Loucy (cell line): ENCODE measurements at regions not wholly inside any gene's neighbourhood (a gene's known extent, or its start where the extent isn't known, plus 50 kb on each side); places are given as distances from the start of the nearest gene placed in this dataset.

Source experiments
- H2AFZ ChIP-seq: fragments of 200-600 bp; sonication (generic); 2 replicates; pipeline ENCODE4 v1.6.0; 2016; ENCODE audit warnings: antibody characterized with exemption, mild to moderate bottlenecking, low read length, moderate library complexity
- H3F3A ChIP-seq: fragments of 200-600 bp; 2 replicates; pipeline ENCODE4 v1.6.0; 2016; ENCODE audit warnings: antibody characterized with exemption, low read depth, mild to moderate bottlenecking
- H3K27me3 ChIP-seq: fragments of 200-600 bp; sonication (generic); 2 replicates; pipeline ENCODE4 v1.6.1; 2014; ENCODE audit warnings: low read length, mild to moderate bottlenecking; ENCODE audit not compliant: insufficient read depth, poor library complexity, severe bottlenecking
- H3K36me3 ChIP-seq: fragments of 200-600 bp; sonication (generic); 2 replicates; pipeline ENCODE4 v1.6.1; 2016; ENCODE audit warnings: low read length; ENCODE audit not compliant: insufficient read depth
- H3K4me1 ChIP-seq: fragments of 200-600 bp; sonication (generic); 2 replicates; pipeline ENCODE4 v1.5.1; 2014; ENCODE audit warnings: low read length, mild to moderate bottlenecking; ENCODE audit not compliant: insufficient read depth, poor library complexity, severe bottlenecking
- H3K4me2 ChIP-seq: fragments of 200-600 bp; sonication (generic); 2 replicates; pipeline ENCODE4 v1.6.0; 2014; ENCODE audit warnings: antibody characterized with exemption, low read length, low read depth, mild to moderate bottlenecking; ENCODE audit not compliant: poor library complexity, severe bottlenecking
- H3K4me3 ChIP-seq: fragments of 200-600 bp; sonication (generic); 2 replicates; pipeline ENCODE4 v1.5.1; 2014; ENCODE audit warnings: low read length, mild to moderate bottlenecking, mixed read lengths; ENCODE audit not compliant: poor library complexity, severe bottlenecking
- H3K79me2 ChIP-seq: fragments of 200-600 bp; sonication (generic); 2 replicates; pipeline ENCODE4 v1.6.1; 2014; ENCODE audit warnings: low read length; ENCODE audit not compliant: insufficient read depth
- H3K9ac ChIP-seq: fragments of 200-600 bp; sonication (generic); 2 replicates; pipeline ENCODE4 v1.6.0; 2014; ENCODE audit warnings: mild to moderate bottlenecking, low read depth, low read length, moderate library complexity; ENCODE audit not compliant: poor library complexity, severe bottlenecking
- H3K9me2 ChIP-seq: fragments of 200-600 bp; sonication (generic); replicated peaks from 2 replicates; pipeline ENCODE4 v1.6.1; 2016; ENCODE audit warnings: low read depth, low read length, mixed read lengths
- H3K9me3 ChIP-seq: fragments of 200-600 bp; sonication (generic); 2 replicates; pipeline ENCODE4 v1.6.1; 2014; ENCODE audit warnings: mild to moderate bottlenecking, antibody characterized with exemption, low read length, low read depth; ENCODE audit not compliant: insufficient read depth
- H4K20me1 ChIP-seq: fragments of 200-600 bp; sonication (generic); 2 replicates; pipeline ENCODE4 v1.6.0; 2014; ENCODE audit warnings: antibody characterized with exemption, low read length, mild to moderate bottlenecking; ENCODE audit not compliant: insufficient read depth, poor library complexity, severe bottlenecking
- EZH2phosphoT487 ChIP-seq: fragments of 200-600 bp; IDR thresholded peaks from 2 replicates; pipeline ENCODE4 v1.6.1; 2018; ENCODE audit warnings: antibody characterized with exemption, mild to moderate bottlenecking, moderate library complexity, borderline replicate concordance
- TF ChIP-seq, protein P1 (sequence below): fragments of 200-600 bp; sonication (generic); conservative IDR thresholded peaks from 2 replicates; pipeline ENCODE4 v1.5.1; 2014; ENCODE audit warnings: mild to moderate bottlenecking, antibody characterized with exemption, low read length

DNA sequence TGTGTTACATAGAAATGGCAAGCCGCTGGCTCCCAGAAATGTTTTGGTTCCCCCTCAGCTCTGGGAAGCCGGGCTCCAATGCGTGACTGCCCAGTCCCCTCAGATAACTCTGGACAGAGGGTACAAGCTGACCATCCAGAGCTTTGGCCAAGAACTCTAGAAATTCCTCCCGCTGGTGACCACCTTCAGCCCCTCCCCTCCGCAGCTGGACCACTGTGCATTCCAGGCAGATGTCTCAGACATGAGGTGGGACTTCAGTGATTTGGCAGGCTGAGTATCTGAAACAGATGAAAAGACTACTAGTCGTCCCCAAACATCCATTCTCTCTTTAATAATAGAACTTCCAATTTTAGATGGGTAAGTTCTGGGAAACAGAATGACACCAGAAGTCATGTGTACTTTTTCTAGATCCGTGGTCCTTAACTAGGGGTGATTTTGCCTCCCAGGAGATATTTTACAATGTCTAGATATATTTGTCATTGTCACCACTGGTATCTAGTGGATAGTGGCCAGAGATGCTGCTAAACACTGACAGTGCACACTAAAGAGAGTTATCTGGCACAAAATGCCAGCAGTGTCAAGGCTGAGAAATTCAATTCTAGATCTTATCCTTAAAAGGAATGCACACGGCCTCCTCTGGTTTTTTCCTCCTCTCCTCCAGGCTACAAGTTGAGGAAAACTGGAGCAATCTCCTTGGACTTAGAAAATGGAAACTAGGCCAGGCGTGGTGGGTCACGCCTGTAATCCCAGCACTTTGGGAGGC is 294.3 kb downstream of the SRBD1 start:
- Histone ChIP-seq H4K20me1 (no peaks in the 10 kb centered on the region), H3K9me2 (no peaks in the 10 kb centered on the region), H3K9me3 (no peaks in the 10 kb centered on the region), H3K4me3 (no peak overlapping the region), H2AFZ (no peak overlapping the region), H3K9ac (no peak overlapping the region), H3K27me3 (no peaks in the 10 kb centered on the region), H3K4me2 (no peak overlapping the region), H3K79me2 (no peaks in the 10 kb centered on the region), H3F3A (no peaks in the 10 kb centered on the region), H3K4me1 (no peaks in the 10 kb centered on the region), H3K36me3 (no peaks in the 10 kb centered on the region)
- TF ChIP-seq, protein P1, sequence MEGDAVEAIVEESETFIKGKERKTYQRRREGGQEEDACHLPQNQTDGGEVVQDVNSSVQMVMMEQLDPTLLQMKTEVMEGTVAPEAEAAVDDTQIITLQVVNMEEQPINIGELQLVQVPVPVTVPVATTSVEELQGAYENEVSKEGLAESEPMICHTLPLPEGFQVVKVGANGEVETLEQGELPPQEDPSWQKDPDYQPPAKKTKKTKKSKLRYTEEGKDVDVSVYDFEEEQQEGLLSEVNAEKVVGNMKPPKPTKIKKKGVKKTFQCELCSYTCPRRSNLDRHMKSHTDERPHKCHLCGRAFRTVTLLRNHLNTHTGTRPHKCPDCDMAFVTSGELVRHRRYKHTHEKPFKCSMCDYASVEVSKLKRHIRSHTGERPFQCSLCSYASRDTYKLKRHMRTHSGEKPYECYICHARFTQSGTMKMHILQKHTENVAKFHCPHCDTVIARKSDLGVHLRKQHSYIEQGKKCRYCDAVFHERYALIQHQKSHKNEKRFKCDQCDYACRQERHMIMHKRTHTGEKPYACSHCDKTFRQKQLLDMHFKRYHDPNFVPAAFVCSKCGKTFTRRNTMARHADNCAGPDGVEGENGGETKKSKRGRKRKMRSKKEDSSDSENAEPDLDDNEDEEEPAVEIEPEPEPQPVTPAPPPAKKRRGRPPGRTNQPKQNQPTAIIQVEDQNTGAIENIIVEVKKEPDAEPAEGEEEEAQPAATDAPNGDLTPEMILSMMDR = no peak
- no peak for TF ChIP-seq EZH2phosphoT487

DNA sequence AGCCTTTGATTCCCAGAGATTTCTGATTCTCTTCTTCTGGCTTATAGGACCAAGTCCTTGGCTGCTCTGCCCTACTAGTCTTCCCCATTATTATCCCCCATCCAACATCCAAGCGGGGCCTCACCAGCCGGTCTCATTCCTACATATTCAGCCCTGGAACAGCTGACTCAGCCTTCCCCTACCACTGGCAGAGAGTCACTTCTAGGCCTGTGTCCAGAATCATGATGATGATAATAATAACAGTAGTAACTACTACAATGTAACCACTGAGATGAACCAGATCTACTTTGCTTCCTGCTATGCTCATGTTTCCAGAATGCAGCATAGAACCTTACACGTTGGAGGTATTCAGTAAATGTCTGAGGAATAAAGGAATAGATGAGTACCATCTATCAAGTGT is 295.2 kb downstream of the SRBD1 start:
- no peaks in the 10 kb centered on the region for H3K36me3 ChIP-seq
- H3K79me2 ChIP-seq = no peaks in the 10 kb centered on the region
- no peaks in the 10 kb centered on the region for H3F3A ChIP-seq
- H3K9ac ChIP-seq = no peak overlapping the region
- no peak for TF ChIP-seq EZH2phosphoT487
- H3K27me3 ChIP-seq = no peaks in the 10 kb centered on the region
- no peak overlapping the region for H3K4me3 ChIP-seq
- H4K20me1 ChIP-seq = no peaks in the 10 kb centered on the region
- H3K9me2 ChIP-seq = no peaks in the 10 kb centered on the region
- no peak overlapping the region for H2AFZ ChIP-seq
- H3K4me2 ChIP-seq = no peak overlapping the region
- no peaks in the 10 kb centered on the region for H3K4me1 ChIP-seq
- H3K9me3 ChIP-seq = no peaks in the 10 kb centered on the region

DNA sequence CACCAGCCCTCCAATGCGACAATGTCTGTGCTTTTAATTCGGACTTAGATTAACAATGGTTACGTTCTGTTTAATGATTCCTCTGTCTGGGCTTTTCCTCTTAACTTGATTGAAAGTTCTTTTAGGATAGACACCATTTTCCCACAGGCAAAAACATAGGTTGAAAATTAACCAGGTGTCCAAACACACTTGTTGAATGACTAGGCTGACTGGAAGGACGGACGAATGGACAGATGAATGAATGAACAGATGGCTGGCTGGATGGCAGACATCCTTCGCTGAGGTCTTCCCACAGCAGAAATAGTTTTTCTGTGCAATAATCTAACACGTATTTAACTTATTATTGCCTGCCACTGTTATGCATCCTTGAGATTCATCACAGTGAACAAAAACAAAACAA is 298.8 kb downstream of the SRBD1 start:
- Histone ChIP-seq H3K9me2 (no peaks in the 10 kb centered on the region), H3K79me2 (no peaks in the 10 kb centered on the region), H4K20me1 (no peaks in the 10 kb centered on the region), H3K36me3 (no peaks in the 10 kb centered on the region), H3K9me3 (no peaks in the 10 kb centered on the region), H2AFZ (no peak overlapping the region), H3K4me2 (no peak overlapping the region), H3K4me1 (peaks cover 8% of the 10 kb centered on the region), H3K27me3 (no peaks in the 10 kb centered on the region), H3F3A (no peaks in the 10 kb centered on the region), H3K4me3 (no peak overlapping the region), H3K9ac (no peak overlapping the region)
- TF ChIP-seq EZH2phosphoT487 = no peak
- TF ChIP-seq, protein P1 = no peak

DNA sequence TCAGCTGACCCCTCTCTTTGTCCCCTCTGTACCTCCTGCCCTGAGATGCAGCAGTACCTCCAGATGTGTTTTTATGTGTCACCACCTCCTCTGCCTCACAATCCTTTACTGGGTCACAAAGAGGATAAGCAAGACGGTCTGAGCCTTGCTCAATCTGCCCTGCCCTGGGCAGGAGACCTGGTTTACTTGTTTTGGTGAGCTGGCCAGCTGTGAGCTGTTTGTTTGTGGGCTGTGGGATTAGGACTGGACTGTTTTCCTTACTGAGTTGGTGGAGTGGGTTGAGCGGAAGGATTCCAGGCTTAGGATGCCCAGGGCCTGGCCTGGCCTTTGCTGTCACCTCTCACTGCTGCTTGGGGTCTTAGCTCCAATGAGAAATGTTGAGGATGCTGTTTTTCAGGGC is 299.5 kb downstream of the SRBD1 start:
- H3K4me1 ChIP-seq = peaks cover 15% of the 10 kb centered on the region
- no peak for TF ChIP-seq EZH2phosphoT487
- TF ChIP-seq, protein P1 = no peak

More for the DNA sequence above, 299.5 kb downstream of the SRBD1 start:
- no peak overlapping the region for H2AFZ ChIP-seq
- no peaks in the 10 kb centered on the region for H3K9me2 ChIP-seq
- H3K4me3 ChIP-seq = no peak overlapping the region
- no peaks in the 10 kb centered on the region for H3K79me2 ChIP-seq
- H3K9me3 ChIP-seq = no peaks in the 10 kb centered on the region
- H3K9ac ChIP-seq = no peak overlapping the region
- H3K36me3 ChIP-seq = no peaks in the 10 kb centered on the region
- H3K27me3 ChIP-seq = no peaks in the 10 kb centered on the region
- H3K4me2 ChIP-seq = no peak overlapping the region
- H3F3A ChIP-seq = no peaks in the 10 kb centered on the region
- no peaks in the 10 kb centered on the region for H4K20me1 ChIP-seq
